ENCODE measurements at regions not wholly inside any gene's neighbourhood (a gene's known extent, or its start where the extent isn't known, plus 50 kb on each side); places are given as distances from the start of the nearest gene placed in this dataset.

GRCh38 chr21:25503981-25504380 is 103.3 kb downstream of the MRPL39 start:
- H3K4me2 ChIP-seq (ENCODE audit: low read length) = no peak overlapping the region
- no peak overlapping the region for H4K8ac ChIP-seq (ENCODE audit: low read depth, low read length)
- H3K18ac ChIP-seq (ENCODE audit: low read length) = no peak overlapping the region
- no peak overlapping the region for H3K23ac ChIP-seq (ENCODE audit: low read length)
- H3K4me1 ChIP-seq (ENCODE audit: control insufficient read depth, low read depth, low read length) = no peaks in the 10 kb centered on the region
- no peak overlapping the region for H4K5ac ChIP-seq (ENCODE audit: low read length)
- H3K4ac ChIP-seq (ENCODE audit: low read depth, low read length) = no peak overlapping the region
- no peaks in the 10 kb centered on the region for H3K36me3 ChIP-seq (ENCODE audit: control insufficient read depth, insufficient read depth, low read length)
- no peaks in the 10 kb centered on the region for H3K79me2 ChIP-seq (ENCODE audit: control insufficient read depth, insufficient read depth, low read length)
- DNase-seq = no peak
- H3K56ac ChIP-seq (ENCODE audit: low read length) = no peak overlapping the region
- WGBS (ENCODE audit: extremely low coverage, insufficient coverage, low lambda C conversion rate) = no CpG with 5 or more reads among the region's 1 CpG
- H3K27me3 ChIP-seq (ENCODE audit: insufficient read depth, low read length, poor library complexity) = no peaks in the 10 kb centered on the region
- no peak overlapping the region for H2BK120ac ChIP-seq (ENCODE audit: low read depth, low read length)
- no peak overlapping the region for H3K27ac ChIP-seq (ENCODE audit: low read depth, low read length)
- no peak overlapping the region for H2BK5ac ChIP-seq (ENCODE audit: low read length)
- no peak overlapping the region for H2BK15ac ChIP-seq (replicated peaks; ENCODE audit: low read depth)
- H3K9ac ChIP-seq (ENCODE audit: low read length) = no peak overlapping the region
- no peaks in the 10 kb centered on the region for H3K79me1 ChIP-seq (ENCODE audit: low read length)
- no peak overlapping the region for H2AK5ac ChIP-seq (ENCODE audit: low read length)
- H3K4me3 ChIP-seq (ENCODE audit: low read length) = no peak overlapping the region

- WGBS (ENCODE audit: extremely low coverage, insufficient coverage, low lambda C conversion rate) = no CpG with 5 or more reads among the region's 1 CpG
- Histone ChIP-seq H3K27me3 (ENCODE audit: insufficient read depth, low read length, poor library complexity) (no peaks in the 10 kb centered on the region), H4K5ac (ENCODE audit: low read length) (no peak overlapping the region), H3K79me2 (ENCODE audit: control insufficient read depth, insufficient read depth, low read length) (no peaks in the 10 kb centered on the region), H4K8ac (ENCODE audit: low read depth, low read length) (no peak overlapping the region), H3K79me1 (ENCODE audit: low read length) (no peaks in the 10 kb centered on the region), H2BK120ac (ENCODE audit: low read depth, low read length) (no peak overlapping the region), H3K4me2 (ENCODE audit: low read length) (no peak overlapping the region), H3K36me3 (ENCODE audit: control insufficient read depth, insufficient read depth, low read length) (no peaks in the 10 kb centered on the region), H3K18ac (ENCODE audit: low read length) (no peak overlapping the region), H3K9ac (ENCODE audit: low read length) (no peak overlapping the region), H3K23ac (ENCODE audit: low read length) (no peak overlapping the region), H3K4ac (ENCODE audit: low read depth, low read length) (no peak overlapping the region), H3K4me3 (ENCODE audit: low read length) (no peak overlapping the region), H3K27ac (ENCODE audit: low read depth, low read length) (no peak overlapping the region), H3K4me1 (ENCODE audit: control insufficient read depth, low read depth, low read length) (no peaks in the 10 kb centered on the region), H2BK5ac (ENCODE audit: low read length) (no peak overlapping the region), H3K56ac (ENCODE audit: low read length) (no peak overlapping the region), H2AK5ac (ENCODE audit: low read length) (no peak overlapping the region), H2BK15ac (replicated peaks; ENCODE audit: low read depth) (no peak overlapping the region)
- no peak for DNase-seq
Observed at GRCh38 chr21:25501996-25502665, 105.2 kb downstream of the MRPL39 start.

DNA sequence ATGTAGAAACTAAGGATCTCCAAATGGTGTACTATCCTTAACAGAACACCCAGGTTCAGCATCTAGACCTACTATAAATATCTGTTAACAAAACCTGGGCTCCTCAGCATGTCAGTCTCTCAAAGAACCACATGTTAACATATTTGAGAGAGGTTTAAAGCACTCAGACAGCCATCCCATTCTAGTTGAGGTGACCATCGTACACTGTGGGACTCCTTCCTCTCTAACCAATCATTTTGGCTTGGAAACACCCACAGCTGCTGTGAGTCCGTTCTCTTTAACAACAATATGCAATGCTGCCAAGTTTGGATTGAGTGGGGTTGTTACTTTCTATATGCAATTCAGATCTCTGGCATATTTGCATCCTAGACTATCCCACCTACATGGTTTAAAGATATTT is 105.8 kb downstream of the MRPL39 start:
- no peak for DNase-seq
- WGBS (ENCODE audit: extremely low coverage, insufficient coverage, low lambda C conversion rate) = no CpG with 5 or more reads among the region's 2 CpGs
- no peak overlapping the region for H3K18ac ChIP-seq (ENCODE audit: low read length)
- no peak overlapping the region for H3K4me2 ChIP-seq (ENCODE audit: low read length)
- no peak overlapping the region for H2BK5ac ChIP-seq (ENCODE audit: low read length)
- no peak overlapping the region for H3K4me3 ChIP-seq (ENCODE audit: low read length)
- no peak overlapping the region for H3K23ac ChIP-seq (ENCODE audit: low read length)
- no peak overlapping the region for H2BK15ac ChIP-seq (replicated peaks; ENCODE audit: low read depth)
- H3K4me1 ChIP-seq (ENCODE audit: control insufficient read depth, low read depth, low read length) = no peaks in the 10 kb centered on the region
- H3K4ac ChIP-seq (ENCODE audit: low read depth, low read length) = no peak overlapping the region
- H3K56ac ChIP-seq (ENCODE audit: low read length) = no peak overlapping the region
- no peak overlapping the region for H3K27ac ChIP-seq (ENCODE audit: low read depth, low read length)
- no peak overlapping the region for H2AK5ac ChIP-seq (ENCODE audit: low read length)
- no peak overlapping the region for H2BK120ac ChIP-seq (ENCODE audit: low read depth, low read length)
- no peaks in the 10 kb centered on the region for H3K79me2 ChIP-seq (ENCODE audit: control insufficient read depth, insufficient read depth, low read length)
- H3K36me3 ChIP-seq (ENCODE audit: control insufficient read depth, insufficient read depth, low read length) = no peaks in the 10 kb centered on the region
- no peaks in the 10 kb centered on the region for H3K79me1 ChIP-seq (ENCODE audit: low read length)
- H3K9ac ChIP-seq (ENCODE audit: low read length) = no peak overlapping the region
- H4K5ac ChIP-seq (ENCODE audit: low read length) = no peak overlapping the region
- H4K8ac ChIP-seq (ENCODE audit: low read depth, low read length) = no peak overlapping the region
- no peaks in the 10 kb centered on the region for H3K27me3 ChIP-seq (ENCODE audit: insufficient read depth, low read length, poor library complexity)

DNA sequence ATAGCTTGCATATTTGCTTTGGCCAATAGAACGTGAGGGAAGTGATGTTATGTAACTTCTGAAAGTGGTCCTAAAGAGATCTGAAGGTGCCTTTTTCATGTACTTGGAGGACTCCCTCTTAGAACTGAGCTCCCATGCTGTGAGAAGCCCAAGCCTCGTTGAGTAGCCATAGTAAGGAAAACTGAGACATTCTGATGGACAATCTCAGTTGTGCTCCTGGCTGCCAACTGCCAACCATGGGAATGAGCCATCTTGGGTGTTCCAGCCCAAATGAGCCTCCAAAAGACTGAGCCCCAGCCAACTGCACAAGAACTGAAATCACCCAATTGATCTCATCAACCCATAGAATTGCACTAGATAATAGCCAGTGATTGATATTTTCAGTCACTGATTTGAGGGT is 106.7 kb downstream of the MRPL39 start:
- Histone ChIP-seq H3K4me3 (ENCODE audit: low read length) (no peak overlapping the region), H3K27me3 (ENCODE audit: insufficient read depth, low read length, poor library complexity) (no peaks in the 10 kb centered on the region), H3K79me2 (ENCODE audit: control insufficient read depth, insufficient read depth, low read length) (no peaks in the 10 kb centered on the region), H3K18ac (ENCODE audit: low read length) (no peak overlapping the region), H2AK5ac (ENCODE audit: low read length) (no peak overlapping the region), H2BK5ac (ENCODE audit: low read length) (no peak overlapping the region), H3K56ac (ENCODE audit: low read length) (no peak overlapping the region), H3K4me2 (ENCODE audit: low read length) (no peak overlapping the region), H3K9ac (ENCODE audit: low read length) (no peak overlapping the region), H4K8ac (ENCODE audit: low read depth, low read length) (no peak overlapping the region), H2BK120ac (ENCODE audit: low read depth, low read length) (no peak overlapping the region), H3K27ac (ENCODE audit: low read depth, low read length) (no peak overlapping the region), H4K5ac (ENCODE audit: low read length) (no peak overlapping the region), H3K4me1 (ENCODE audit: control insufficient read depth, low read depth, low read length) (no peaks in the 10 kb centered on the region), H3K79me1 (ENCODE audit: low read length) (no peaks in the 10 kb centered on the region), H3K23ac (ENCODE audit: low read length) (no peak overlapping the region), H3K4ac (ENCODE audit: low read depth, low read length) (no peak overlapping the region), H3K36me3 (ENCODE audit: control insufficient read depth, insufficient read depth, low read length) (no peaks in the 10 kb centered on the region), H2BK15ac (replicated peaks; ENCODE audit: low read depth) (no peak overlapping the region)
- no CpG with 5 or more reads among the region's 2 CpGs for WGBS (ENCODE audit: extremely low coverage, insufficient coverage, low lambda C conversion rate)
- DNase-seq = no peak

DNA sequence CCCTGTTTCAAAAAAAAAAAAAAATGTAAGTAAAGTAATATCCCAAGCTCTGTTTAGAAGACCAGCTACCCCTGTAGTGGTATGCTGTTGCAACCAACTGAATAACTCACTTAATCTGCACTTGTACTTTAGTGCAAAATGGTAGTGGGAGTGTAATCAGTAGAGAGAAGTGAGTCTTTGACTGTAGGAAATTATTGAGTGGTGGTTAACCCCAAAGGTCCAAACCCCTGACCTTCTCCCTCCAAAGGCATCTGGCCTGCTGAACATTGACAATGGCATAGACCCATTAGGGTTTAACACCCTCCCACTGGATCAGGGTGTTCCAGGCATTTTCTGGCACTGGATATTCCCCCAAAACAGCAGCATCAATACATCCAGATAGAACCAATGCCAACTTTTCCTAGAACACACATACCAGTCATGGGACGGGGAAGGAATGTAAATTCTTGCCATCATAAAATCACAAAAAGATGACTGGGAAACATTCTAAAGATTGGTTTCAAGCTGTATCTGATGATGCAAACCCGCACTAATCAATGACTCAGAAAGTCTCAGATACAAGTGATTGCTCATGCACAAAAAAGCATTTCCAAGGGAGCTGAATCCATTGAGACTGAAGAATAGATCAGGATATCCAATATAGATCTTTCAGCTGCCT is 110.3 kb downstream of the MRPL39 start:
- Histone ChIP-seq H3K27me3 (ENCODE audit: insufficient read depth, low read length, poor library complexity) (no peaks in the 10 kb centered on the region), H2AK5ac (ENCODE audit: low read length) (no peak overlapping the region), H2BK5ac (ENCODE audit: low read length) (no peak overlapping the region), H4K5ac (ENCODE audit: low read length) (no peak overlapping the region), H3K4me1 (ENCODE audit: control insufficient read depth, low read depth, low read length) (no peaks in the 10 kb centered on the region), H3K56ac (ENCODE audit: low read length) (no peak overlapping the region), H3K79me1 (ENCODE audit: low read length) (no peaks in the 10 kb centered on the region), H2BK15ac (replicated peaks; ENCODE audit: low read depth) (no peak overlapping the region), H3K23ac (ENCODE audit: low read length) (no peak overlapping the region), H2BK120ac (ENCODE audit: low read depth, low read length) (no peak overlapping the region), H3K4me2 (ENCODE audit: low read length) (no peak overlapping the region), H3K36me3 (ENCODE audit: control insufficient read depth, insufficient read depth, low read length) (no peaks in the 10 kb centered on the region), H3K4ac (ENCODE audit: low read depth, low read length) (no peak overlapping the region), H4K8ac (ENCODE audit: low read depth, low read length) (no peak overlapping the region), H3K4me3 (ENCODE audit: low read length) (no peak overlapping the region), H3K9ac (ENCODE audit: low read length) (no peak overlapping the region), H3K27ac (ENCODE audit: low read depth, low read length) (no peak overlapping the region), H3K18ac (ENCODE audit: low read length) (no peak overlapping the region), H3K79me2 (ENCODE audit: control insufficient read depth, insufficient read depth, low read length) (no peaks in the 10 kb centered on the region)
- no peak for DNase-seq
- WGBS (ENCODE audit: extremely low coverage, insufficient coverage, low lambda C conversion rate) = no CpG with 5 or more reads among the region's 2 CpGs

GRCh38 chr21:25494804-25495203 is 112.5 kb downstream of the MRPL39 start:
- no peak overlapping the region for H3K18ac ChIP-seq (ENCODE audit: low read length)

More at GRCh38 chr21:25494804-25495203, 112.5 kb downstream of the MRPL39 start:
- H3K4ac ChIP-seq (ENCODE audit: low read depth, low read length) = no peak overlapping the region
- H2BK120ac ChIP-seq (ENCODE audit: low read depth, low read length) = no peak overlapping the region
- H3K9ac ChIP-seq (ENCODE audit: low read length) = no peak overlapping the region
- no peaks in the 10 kb centered on the region for H3K4me1 ChIP-seq (ENCODE audit: control insufficient read depth, low read depth, low read length)
- no peak overlapping the region for H4K8ac ChIP-seq (ENCODE audit: low read depth, low read length)
- no peaks in the 10 kb centered on the region for H3K27me3 ChIP-seq (ENCODE audit: insufficient read depth, low read length, poor library complexity)
- no peak overlapping the region for H3K27ac ChIP-seq (ENCODE audit: low read depth, low read length)
- H2BK15ac ChIP-seq (replicated peaks; ENCODE audit: low read depth) = no peak overlapping the region
- H3K23ac ChIP-seq (ENCODE audit: low read length) = no peak overlapping the region
- H3K36me3 ChIP-seq (ENCODE audit: control insufficient read depth, insufficient read depth, low read length) = no peaks in the 10 kb centered on the region
- H3K4me3 ChIP-seq (ENCODE audit: low read length) = no peak overlapping the region
- H3K56ac ChIP-seq (ENCODE audit: low read length) = no peak overlapping the region
- H2AK5ac ChIP-seq (ENCODE audit: low read length) = no peak overlapping the region
- no CpG with 5 or more reads among the region's 1 CpG for WGBS (ENCODE audit: extremely low coverage, insufficient coverage, low lambda C conversion rate)
- no peak overlapping the region for H2BK5ac ChIP-seq (ENCODE audit: low read length)
- no peak overlapping the region for H3K4me2 ChIP-seq (ENCODE audit: low read length)
- no peak overlapping the region for H4K5ac ChIP-seq (ENCODE audit: low read length)
- DNase-seq = no peak
- no peaks in the 10 kb centered on the region for H3K79me1 ChIP-seq (ENCODE audit: low read length)
- no peaks in the 10 kb centered on the region for H3K79me2 ChIP-seq (ENCODE audit: control insufficient read depth, insufficient read depth, low read length)
